OCI-LY7 (cell line): ENCODE measurements at regions not wholly inside any gene's neighbourhood (a gene's known extent, or its start where the extent isn't known, plus 50 kb on each side); places are given as distances from the start of the nearest gene placed in this dataset.
"Not testable (repeated sequence)": the region's sequence is repeated elsewhere in the genome, so short reads cannot be mapped to it uniquely, and the experiment has no call there.

Experiments used
- CTCF ChIP-seq: fragments of 200-600 bp; sonication (generic); conservative IDR thresholded peaks from 2 replicates; pipeline ENCODE4 v1.5.1; 2014; ENCODE audit warnings: mild to moderate bottlenecking, antibody characterized with exemption, low read length, moderate library complexity, mixed read lengths
- EZH2phosphoT487 ChIP-seq: fragments of 200-600 bp; sonication (generic); IDR thresholded peaks from 2 replicates; pipeline ENCODE4 v1.6.1; 2018; ENCODE audit warnings: low read depth, borderline replicate concordance, mild to moderate bottlenecking, mixed run types, antibody characterized with exemption, low read length, moderate library complexity, mixed read lengths

- not testable (repeated sequence) for TF ChIP-seq CTCF, EZH2phosphoT487
Measured at GRCh38 chr7:55698607-55699449, 126.5 kb upstream of the VOPP1 start.
